Stomach (tissue), 4 donors: ENCODE measurements at regions not wholly inside any gene's neighbourhood (a gene's known extent, or its start where the extent isn't known, plus 50 kb on each side); places are given as distances from the start of the nearest gene placed in this dataset.

Experiments
- POLR2A ChIP-seq, 4 donors: fragments of 450-650 bp; IDR thresholded peaks; one replicate each; pipeline ENCODE4 v1.6.1; 2016; ENCODE audit warnings: antibody characterized with exemption in 4 of 4, control low read depth in 2 of 4, mild to moderate bottlenecking in 1 of 4, moderate library complexity in 1 of 4
- TF ChIP-seq, protein P1 (sequence below), 7 experiments: fragments of 450-650 bp in 4 of 7; fragments of 200-600 bp in 3 of 7; sonication (generic) in 3 of 7; IDR thresholded peaks; one replicate each; pipeline ENCODE4 v1.5.1; 2016 to 2019; ENCODE audit warnings: antibody characterized with exemption in 7 of 7, control low read depth in 2 of 7, mild to moderate bottlenecking in 1 of 7

- TF ChIP-seq, protein P1, sequence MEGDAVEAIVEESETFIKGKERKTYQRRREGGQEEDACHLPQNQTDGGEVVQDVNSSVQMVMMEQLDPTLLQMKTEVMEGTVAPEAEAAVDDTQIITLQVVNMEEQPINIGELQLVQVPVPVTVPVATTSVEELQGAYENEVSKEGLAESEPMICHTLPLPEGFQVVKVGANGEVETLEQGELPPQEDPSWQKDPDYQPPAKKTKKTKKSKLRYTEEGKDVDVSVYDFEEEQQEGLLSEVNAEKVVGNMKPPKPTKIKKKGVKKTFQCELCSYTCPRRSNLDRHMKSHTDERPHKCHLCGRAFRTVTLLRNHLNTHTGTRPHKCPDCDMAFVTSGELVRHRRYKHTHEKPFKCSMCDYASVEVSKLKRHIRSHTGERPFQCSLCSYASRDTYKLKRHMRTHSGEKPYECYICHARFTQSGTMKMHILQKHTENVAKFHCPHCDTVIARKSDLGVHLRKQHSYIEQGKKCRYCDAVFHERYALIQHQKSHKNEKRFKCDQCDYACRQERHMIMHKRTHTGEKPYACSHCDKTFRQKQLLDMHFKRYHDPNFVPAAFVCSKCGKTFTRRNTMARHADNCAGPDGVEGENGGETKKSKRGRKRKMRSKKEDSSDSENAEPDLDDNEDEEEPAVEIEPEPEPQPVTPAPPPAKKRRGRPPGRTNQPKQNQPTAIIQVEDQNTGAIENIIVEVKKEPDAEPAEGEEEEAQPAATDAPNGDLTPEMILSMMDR (IDR thresholded peaks at IDR 0.05), result no peak
- TF ChIP-seq POLR2A (IDR thresholded peaks at IDR 0.05), result no peak
Measured at GRCh38 chr22:22407061-22407460, 101.5 kb downstream of the ZNF280B start.
